GM18867 (cell line): ENCODE measurements at regions not wholly inside any gene's neighbourhood (a gene's known extent, or its start where the extent isn't known, plus 50 kb on each side); places are given as distances from the start of the nearest gene placed in this dataset.

Source experiments
- ATAC-seq: cut with Tn5 transposase; IDR thresholded peaks from one replicate; pipeline ENCODE4 v1.9.1; 2021; ENCODE audit warnings: mild to moderate bottlenecking, moderate library complexity; ENCODE audit not compliant: unreplicated experiment

DNA sequence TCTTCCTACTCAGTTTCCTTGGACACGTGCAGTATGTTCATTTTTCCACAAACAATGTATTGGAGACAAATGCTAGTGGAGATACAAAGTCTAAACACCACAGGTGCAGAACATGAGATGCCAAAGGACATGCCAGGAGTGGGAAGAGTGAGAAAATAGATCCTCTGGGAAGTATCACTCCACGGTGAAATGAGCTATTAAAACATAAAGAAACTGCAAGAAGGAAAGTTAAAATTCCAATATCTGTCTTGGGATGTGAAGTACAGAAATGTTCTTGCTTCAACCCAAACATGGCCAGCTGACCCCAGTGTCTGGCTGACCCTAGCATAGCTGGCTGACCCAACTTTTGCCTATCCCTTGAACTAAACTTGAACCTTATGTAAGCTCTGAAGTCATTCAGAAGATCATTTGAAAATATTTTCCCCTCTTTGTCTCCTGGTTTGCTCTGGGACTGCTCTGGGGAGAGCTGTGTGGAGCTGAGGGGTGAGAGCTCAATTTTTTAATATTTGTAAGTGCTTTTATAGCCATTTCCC lies 59.5 kb downstream of the FZD1 start:
- no peak for ATAC-seq

DNA sequence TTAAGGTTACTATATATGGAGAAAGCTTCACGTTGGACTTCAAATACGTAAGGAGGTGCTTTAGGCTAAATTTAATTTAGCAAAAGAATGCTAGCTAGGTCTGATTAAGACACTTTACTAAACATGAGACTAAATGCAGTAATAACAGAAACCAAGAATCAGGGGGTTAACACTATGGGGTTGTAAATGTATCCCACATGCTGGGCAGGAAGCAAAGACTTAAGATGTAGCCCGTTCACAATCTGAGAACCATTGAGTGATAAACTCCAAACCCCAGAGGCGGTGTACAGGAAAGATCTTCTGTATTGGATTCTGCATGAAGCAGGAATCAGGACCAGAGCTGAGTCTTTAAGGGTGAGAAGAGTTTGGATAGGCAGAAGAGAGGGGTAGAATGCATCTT lies 60.4 kb downstream of the FZD1 start:
- no peak for ATAC-seq

DNA sequence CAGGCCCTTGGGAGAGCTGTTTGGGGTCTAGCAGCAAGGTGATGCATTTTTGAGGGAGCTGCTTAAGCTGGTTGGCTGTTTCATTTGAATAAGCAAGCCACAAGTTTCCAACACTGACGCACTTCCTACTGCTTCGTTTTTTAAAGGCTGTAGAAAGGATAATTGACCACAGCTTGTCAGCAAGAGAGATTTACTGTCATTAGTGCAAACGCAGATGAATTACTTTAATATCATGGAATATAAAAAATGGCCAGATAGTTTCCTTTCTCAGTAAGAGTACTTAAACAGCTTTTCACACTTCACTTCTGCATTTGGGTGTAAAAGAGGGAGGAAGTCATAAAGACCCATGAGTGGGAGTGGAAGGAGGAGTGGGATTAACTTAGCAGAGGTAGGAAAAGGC lies 61.5 kb downstream of the FZD1 start:
- ATAC-seq, result no peak

DNA sequence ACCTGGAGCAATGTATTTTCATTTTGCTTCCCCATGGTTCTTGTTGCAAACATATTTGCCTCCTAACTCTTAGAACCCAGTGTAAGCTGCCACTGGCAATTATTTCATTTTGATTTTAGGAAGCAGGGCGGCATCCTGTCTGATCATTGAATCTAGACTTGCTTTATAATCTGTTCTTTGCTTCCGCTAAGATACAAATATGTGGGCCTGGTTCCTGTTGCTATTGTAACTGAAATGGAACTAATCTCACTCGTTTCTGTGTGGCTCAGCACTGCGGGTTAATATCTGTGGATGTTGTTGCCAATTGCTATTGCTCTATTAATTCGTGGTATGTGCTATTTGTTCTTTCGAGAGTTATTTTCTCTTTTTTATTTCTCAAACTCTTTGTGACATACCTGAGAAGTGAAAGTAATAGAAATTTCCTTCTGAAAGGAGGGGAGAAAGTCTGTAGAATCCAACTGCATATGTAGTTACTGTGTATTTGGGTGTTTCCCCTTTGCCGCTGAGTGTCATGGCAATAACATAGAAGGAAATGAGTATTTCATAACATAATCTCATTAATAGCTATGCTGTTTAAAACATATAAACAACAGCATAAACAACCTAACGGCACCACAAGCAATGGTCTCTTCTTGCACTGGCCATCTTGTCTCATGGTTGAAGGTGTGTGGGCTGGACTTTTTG lies 62.4 kb downstream of the FZD1 start:
- no peak for ATAC-seq

DNA sequence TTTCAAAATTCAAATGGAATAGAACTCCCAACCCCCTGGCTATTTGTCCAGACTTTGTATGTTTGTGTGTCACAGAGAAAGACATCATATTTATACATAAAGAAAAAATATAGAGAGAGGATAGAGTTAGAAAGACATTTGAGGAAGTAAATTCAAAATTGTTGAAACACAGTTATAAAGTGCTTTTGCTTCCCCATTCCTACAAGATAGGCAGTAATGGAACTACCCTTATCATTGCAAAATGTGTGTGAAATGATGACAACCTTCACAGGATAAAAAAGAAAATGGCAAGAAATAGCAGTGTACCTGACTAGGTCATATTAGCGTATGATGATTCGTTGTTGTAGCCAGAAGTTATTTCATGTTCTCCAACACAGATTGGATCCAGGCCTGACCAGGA lies 63.1 kb downstream of the FZD1 start:
- ATAC-seq, result no peak

DNA sequence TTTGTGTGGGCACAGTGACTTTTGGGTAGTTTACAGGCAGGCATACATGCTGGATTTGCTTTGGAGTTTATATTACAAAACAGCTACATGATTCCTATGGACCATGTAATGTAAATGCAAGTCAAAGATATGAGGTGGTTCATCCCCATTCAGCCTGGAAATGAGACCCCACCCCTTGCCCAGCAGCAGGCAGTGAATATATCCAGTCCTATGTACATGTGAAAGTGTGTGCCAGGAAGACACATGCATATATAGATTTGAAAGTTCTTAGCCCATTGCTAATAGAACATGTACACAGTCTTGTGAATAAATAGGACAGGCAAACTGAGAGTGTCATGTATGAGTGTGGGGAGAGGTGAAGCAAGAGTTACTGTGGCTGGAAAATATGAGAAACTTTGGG lies 65.3 kb downstream of the FZD1 start:
- ATAC-seq, result no peak

DNA sequence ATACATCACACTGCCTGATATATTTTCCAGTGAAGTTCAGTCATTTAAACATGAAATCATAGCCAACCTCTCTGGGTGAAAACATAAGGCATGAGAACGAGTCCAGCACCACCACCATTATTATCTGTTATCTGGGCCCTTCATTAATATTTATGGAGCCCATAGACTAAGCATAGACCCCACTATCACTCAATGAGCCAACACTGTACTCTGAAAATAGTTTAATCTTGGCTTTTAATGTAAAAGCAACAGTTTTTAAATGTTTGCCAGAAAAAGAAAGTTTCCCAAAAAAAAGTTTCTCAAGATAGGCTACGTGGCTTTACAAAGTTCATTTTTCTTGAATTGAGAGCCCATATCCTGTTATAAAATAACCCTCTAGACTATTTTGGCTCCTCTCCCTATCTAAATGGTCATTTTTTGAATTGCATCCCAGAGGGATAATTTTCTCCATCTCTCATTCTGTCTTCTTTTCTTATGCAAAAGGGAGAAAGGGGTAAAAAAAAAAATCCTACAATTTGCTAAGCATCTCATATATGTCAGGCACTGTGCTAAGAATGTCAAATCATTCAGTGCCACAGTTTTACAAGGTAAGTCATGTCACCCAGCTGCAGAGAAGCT lies 66.1 kb downstream of the FZD1 start:
- no peak for ATAC-seq

DNA sequence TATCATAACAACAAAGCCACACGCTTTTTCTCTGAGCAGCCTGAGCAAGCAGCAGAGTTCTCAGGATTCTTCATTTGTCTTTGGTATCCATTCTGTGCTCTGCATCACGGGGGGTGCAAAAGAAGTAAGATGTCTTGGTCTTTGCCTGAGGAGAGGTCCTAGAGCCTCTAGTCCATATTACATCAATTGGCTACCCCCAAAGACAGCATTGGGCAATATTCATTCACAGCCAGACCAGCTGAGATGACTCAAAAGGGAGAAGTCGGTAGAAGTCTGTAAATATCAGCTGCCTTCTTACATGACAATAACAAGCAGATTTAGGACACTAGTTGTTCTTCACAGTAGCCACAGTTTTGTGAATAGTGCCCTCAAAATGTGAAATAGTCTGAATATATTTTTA lies 66.6 kb downstream of the FZD1 start:
- no peak for ATAC-seq

DNA sequence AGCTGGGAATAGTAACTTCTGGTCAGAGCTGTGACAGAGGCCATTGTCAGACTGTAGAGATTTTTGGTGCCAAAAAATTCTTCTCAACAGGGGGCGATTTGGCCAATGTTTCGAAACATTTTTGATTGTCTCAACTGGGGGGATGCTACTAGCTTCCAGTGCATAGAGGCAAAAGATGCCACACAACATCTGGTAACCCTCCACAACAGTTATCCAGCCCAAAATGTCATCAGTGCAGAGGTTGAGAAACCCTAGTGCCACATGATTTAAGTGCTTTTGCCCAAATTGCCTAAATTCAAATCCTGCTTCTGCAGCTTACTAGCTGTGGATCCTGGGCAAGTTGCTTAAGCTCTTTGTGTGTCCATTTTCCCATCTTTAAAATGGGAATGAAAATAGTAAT lies 71.9 kb downstream of the FZD1 start:
- no peak for ATAC-seq

DNA sequence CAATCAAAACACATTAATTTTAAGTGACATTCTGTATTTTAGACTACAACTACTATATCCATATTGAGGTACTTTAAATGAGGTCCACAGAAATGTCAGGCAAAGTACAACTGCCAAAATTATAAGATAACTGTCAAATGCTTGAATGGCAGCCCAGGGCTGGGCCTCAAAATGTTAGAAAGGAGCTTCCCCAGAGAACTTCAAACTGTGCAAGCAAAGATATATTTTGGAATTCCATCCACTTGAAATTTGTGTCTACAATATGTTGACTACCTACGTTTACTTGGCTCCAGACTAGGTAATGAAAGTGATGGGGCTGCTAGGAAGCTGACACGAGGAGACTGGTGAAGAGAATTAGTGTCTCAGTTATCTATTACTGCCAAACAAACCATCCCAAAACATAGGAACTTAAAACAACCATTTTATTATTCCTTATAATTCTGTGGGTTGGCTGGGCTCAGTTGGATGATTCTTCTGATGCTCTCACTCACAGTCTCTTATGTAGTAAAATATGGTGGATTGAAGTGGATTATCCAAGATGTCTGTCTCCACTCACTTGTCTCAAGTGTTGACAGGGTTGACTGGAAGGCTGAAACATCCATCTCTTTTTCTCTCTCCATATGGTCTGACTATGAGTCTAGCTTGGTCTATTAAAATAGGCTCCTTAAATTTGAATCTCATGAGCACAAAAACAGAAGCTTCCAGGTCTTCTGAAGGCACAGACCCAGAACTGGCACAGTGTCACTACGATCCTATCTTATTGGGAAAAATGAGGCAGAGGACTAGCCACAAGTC lies 74.2 kb downstream of the FZD1 start:
- no peak for ATAC-seq

DNA sequence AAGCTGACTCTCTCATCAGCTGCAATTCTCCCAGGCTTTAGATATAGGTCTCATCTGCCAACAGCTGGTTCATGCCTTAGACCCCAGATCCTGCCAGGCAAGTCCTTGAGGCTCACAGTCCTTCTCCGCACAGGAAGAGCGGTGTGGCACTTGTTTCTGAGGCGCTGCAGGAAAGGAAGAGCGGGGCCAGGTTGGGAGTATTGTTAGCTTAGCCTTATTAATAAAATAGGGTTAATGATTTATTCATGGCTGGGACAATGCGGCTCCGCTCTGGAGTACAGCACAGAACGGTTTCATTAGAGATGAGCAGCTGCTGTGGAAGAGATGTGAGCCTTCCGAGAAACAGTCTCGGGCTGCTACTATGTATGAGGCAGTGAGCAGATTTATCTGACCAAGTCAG lies 78.1 kb downstream of the FZD1 start:
- no peak for ATAC-seq

DNA sequence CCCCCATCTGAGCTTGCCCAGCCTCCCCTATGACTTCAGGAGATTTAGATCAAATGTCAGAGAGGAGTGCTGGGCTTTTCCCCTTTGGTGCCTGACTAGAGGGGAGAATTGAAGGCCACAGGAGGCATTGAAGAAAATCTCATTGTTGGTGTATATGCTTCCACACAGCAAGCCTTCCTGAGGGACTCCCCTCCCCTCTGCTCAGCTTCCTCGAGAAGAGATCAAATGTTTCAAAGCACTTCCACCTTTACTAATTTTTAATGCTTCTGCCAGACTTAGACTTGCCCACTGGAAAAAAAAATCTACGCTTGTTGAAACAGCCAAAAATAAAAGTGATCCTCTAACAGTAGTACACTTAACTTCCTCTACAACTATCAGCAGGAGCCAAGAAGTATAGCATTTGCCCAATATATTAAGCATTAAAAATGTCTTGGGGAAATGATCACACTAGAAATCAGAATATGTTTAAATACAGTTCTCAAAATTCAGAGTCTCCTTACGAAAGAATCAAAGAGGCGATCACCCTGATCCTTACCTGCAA lies 79.3 kb downstream of the FZD1 start:
- ATAC-seq, result no peak

DNA sequence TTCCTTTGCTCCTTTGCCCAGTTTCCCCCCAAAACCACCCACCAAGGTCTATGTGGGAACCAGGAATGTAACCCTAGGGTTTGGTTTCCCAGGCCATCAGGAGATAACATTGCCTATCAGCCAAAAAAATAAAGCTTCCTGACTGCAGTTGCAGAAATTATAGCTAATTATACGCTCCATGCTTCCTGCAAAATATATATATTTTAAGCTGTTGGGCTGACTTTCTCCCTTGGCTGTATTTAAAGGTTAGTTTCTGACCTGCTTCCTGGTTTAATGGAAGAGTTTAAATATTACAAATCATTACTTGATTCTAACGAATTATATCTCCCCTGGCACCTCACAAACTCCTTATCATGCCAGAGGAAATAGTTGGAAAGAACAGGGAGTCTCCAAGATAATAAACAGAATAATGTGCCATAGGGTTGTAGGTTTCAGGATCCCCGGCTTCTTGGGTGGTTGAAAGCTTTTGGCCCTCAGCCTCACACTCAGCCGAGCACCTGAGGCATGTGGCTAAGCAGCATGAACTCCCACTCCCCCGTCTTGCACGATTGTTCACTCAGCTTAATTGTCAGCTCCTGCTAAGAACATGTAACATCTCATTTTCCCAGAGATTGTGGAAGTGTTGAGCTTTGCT lies 79.9 kb downstream of the FZD1 start:
- no peak for ATAC-seq

DNA sequence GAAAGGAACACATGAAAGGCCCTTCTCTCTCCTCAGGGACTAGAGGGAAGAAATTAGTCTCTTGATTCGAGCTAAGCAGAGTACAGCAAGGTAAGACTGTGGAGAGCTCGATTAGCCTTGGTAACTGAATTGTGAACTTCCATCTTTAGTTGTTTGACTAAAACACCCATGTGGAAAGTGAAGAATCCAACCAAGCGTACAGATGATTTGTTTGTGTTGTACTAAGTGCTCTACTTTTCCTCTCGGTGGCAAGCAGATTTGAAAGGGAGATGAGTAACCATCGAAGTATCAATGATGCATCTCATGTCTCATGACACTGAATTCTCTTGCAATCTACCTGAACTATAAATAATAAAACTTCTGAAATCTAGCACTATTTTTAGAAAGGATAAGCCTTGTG lies 80.7 kb downstream of the FZD1 start:
- ATAC-seq, result peak; percentile 80

DNA sequence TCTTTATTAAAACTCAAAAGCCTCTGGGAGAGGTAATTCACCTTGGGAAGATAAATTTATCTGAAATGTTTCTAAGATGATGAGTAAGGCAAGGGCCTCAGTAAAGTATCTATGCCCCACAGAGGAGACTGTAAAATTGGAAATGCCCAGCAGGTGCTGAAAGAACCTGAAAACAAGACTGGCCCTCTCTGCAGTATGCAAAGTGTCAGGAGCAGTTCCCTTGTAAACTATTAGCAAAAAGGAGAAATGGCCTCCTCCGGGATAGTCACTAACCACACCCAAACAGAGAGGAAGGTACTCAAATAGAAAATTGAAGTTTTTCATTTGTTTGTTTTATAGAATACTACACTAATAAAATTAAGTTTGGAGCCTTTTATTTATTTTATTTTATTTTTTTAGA lies 81.2 kb downstream of the FZD1 start:
- peak; percentile 67 for ATAC-seq

DNA sequence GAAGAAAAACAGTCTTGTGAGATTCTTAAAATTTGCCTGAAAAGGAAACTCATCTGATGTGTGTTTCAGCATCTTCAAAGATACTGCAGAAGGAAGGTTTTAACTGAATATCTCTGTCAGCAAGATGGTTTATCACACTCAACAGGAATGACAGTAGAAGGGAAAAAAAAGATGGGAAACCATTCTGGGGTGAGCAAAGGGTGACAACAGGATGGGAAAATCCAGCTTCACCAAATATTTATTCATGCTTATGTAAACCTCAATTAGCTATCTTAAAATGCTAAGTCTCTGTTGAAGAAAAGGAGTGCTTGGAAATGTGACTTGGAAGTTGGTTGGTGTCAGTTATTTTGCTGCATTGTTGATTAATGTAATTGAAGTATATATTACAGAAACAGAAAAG lies 82.2 kb downstream of the FZD1 start:
- no peak for ATAC-seq

DNA sequence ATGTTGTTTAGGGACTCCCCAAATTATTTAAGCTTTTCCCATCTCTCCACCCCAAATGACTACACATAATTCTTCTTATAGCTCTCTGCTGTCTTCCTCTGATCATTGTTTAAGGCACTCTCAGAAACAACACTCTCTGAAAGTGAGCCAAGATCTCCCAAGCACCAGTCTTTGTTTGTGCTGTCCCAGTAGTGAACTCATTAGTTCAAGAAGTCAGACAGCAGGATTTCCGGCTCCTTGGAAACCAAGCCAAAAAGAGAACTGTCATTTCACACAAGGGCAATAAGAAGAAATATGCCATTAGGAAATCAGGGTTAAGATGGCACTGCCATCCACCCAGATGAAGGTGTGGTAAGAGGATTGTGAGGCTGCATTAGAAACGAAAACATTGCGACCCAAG lies 83.1 kb downstream of the FZD1 start:
- no peak for ATAC-seq

DNA sequence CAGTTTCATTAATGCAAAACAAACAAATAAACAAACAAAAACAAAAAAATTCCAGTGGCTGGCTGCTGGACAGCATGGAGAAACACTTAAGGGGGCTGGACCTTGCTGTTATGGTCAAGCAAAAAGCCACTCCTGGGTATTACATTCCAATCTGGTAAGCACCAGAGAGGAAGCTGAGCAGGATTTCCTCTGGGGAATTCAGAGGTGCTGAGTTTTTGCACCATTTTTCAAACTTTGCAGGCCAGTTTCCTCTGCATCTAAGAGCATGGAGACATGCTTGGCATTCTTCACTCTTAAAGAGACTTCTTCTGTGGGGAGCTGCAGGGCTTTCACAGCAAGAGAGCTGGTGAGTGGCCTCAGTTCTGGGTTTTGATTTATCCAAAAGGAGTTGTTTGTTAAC lies 84.5 kb downstream of the FZD1 start:
- no peak for ATAC-seq

DNA sequence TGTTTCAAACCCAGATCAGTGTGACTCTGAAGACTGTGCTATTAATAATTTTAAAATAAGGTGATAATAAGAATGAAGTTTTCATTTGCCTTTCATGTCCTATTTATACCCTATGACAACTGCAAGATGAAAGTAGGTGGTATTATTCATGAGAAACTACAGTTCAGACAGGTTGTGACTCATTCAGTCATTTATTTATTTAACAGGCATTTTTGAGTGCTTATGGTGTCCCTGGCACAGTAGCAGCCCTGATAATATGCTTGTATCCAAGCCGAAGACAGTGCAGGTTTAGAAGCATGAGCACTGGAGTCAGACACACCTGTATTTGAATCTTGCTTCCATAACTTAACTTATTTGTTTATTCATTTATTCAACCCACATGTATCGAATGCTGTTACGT lies 87.1 kb downstream of the FZD1 start:
- ATAC-seq, result no peak

DNA sequence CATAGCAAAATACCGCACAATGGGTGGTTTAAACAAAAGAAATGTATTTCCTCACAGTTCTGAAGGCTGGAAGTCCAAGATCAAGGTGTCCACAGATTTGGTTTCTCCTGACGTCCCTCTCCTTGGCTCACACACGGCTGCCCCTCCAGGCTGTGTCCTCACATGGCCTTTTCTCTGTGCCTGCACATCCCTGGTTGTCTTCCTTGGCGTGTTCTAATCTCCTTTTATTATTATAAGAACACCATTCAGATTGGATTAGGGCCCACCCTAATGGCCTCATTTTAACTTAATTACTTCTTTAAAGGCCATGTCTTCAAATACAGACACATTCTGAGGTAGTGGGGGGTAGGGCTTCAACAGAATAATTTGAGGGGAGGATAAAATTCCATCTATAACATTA lies 87.9 kb downstream of the FZD1 start:
- no peak for ATAC-seq

DNA sequence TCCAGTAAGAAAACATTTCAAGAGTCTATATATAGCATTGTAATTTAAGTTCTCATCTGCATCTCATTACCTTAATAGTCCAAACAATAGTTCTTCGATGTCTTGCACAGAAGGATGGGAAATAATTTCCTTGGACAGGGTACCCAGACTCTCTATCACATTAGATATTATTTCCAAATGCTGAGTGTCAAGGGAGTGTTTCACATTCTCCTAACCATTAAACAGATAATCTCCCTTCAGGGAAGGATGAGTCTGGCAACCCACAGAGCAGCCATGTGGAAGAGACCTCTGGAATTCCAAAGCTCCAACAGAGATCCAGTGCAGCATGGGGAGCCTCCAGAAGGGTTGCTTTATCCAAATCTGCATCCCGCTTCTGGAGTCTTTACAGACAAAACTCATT lies 89.6 kb downstream of the FZD1 start:
- no peak for ATAC-seq
